Kidney epithelial cell (primary cell): ENCODE measurements at regions not wholly inside any gene's neighbourhood (a gene's known extent, or its start where the extent isn't known, plus 50 kb on each side); places are given as distances from the start of the nearest gene placed in this dataset.

Experiments used
- DNase-seq: peaks from one replicate; pipeline ENCODE4 v3.0.0-alpha.2; 2010; ENCODE audit warnings: low read depth
- H3K27me3 ChIP-seq: 2 replicates; pipeline ENCODE4 v1.6.0; 2011; ENCODE audit warnings: low read length; ENCODE audit not compliant: control insufficient read depth, insufficient read depth
- H3K36me3 ChIP-seq: 2 replicates; pipeline ENCODE4 v1.5.1; 2011; ENCODE audit warnings: low read length; ENCODE audit not compliant: control insufficient read depth, insufficient read depth
- H3K4me3 ChIP-seq: 2 replicates; pipeline ENCODE4 v1.5.1; 2011; ENCODE audit warnings: low read depth, mild to moderate bottlenecking, control low read depth, low read length
- CTCF ChIP-seq: IDR thresholded peaks from 2 replicates; pipeline ENCODE4 v1.5.1; 2011; ENCODE audit warnings: mild to moderate bottlenecking, moderate library complexity, low read length, control low read depth, inconsistent platforms; ENCODE audit not compliant: insufficient read depth, poor library complexity, severe bottlenecking

DNA sequence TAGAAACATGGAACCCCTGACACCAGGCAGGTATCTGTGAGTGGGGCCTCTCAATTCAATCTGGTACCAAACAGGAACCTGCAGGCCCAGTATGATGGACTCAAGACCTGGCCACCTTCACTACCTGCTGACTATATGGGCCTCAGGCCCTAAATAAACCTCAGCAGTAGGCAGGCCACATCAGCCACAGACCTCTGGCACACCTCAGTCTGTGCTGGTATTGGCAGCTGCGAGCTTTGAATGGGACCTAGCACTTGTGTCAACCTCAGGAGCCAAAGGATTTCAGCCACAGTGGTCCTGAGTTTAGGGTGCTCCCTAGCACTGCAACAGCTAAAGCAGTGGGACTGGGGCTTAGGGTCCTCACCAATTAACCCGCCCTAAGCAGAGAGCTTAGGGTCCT lies 325.5 kb downstream of the ZNF608 start:
- Histone ChIP-seq H3K4me3 (no peak overlapping the region), H3K27me3 (no peaks in the 10 kb centered on the region), H3K36me3 (peaks cover 1% of the 10 kb centered on the region)
- no peak for TF ChIP-seq CTCF
- DNase-seq, result no peak

GRCh38 chr5:124419531-124419930 lies 326.9 kb downstream of the ZNF608 start:
- Histone ChIP-seq H3K36me3 (peaks cover 1% of the 10 kb centered on the region), H3K27me3 (no peaks in the 10 kb centered on the region), H3K4me3 (no peak overlapping the region)
- TF ChIP-seq CTCF, result no peak
- no peak for DNase-seq

- Histone ChIP-seq H3K4me3 (no peak overlapping the region), H3K27me3 (no peaks in the 10 kb centered on the region), H3K36me3 (peaks cover 1% of the 10 kb centered on the region)
- no peak for DNase-seq
- no peak for TF ChIP-seq CTCF
Observed at GRCh38 chr5:124418390-124418789, 328.0 kb downstream of the ZNF608 start.

- TF ChIP-seq CTCF, result no peak
- H3K36me3 ChIP-seq, result peaks cover 1% of the 10 kb centered on the region
- DNase-seq, result no peak
- no peak overlapping the region for H3K4me3 ChIP-seq
- no peaks in the 10 kb centered on the region for H3K27me3 ChIP-seq
Observed at GRCh38 chr5:124417196-124417595, 329.2 kb downstream of the ZNF608 start.

GRCh38 chr5:124416627-124417026 lies 329.8 kb downstream of the ZNF608 start:
- DNase-seq, result no peak
- no peak overlapping the region for H3K4me3 ChIP-seq
- TF ChIP-seq CTCF, result no peak
- H3K27me3 ChIP-seq, result no peaks in the 10 kb centered on the region
- H3K36me3 ChIP-seq, result peaks cover 1% of the 10 kb centered on the region

GRCh38 chr5:124414973-124415372 lies 331.5 kb downstream of the ZNF608 start:
- no peaks in the 10 kb centered on the region for H3K36me3 ChIP-seq
- TF ChIP-seq CTCF, result no peak
- H3K27me3 ChIP-seq, result no peaks in the 10 kb centered on the region
- DNase-seq, result no peak
- no peak overlapping the region for H3K4me3 ChIP-seq
